ENCODE measurements at regions not wholly inside any gene's neighbourhood (a gene's known extent, or its start where the extent isn't known, plus 50 kb on each side); places are given as distances from the start of the nearest gene placed in this dataset.

- no TSS peak for BruUV-seq (replicated peaks)
- Histone ChIP-seq H3K4me2 (ENCODE audit: insufficient read depth, low read length) (no peak overlapping the region), H4K20me1 (replicated peaks; ENCODE audit: control insufficient read depth, insufficient read depth, low read length) (no peaks in the 10 kb centered on the region), H3K4me3 (no peak overlapping the region), H3K79me2 (ENCODE audit: control insufficient read depth, insufficient read depth, low read length) (no peaks in the 10 kb centered on the region), H3K9me3 (replicated peaks; ENCODE audit: control insufficient read depth, insufficient read depth, low read depth, low read length) (no peaks in the 10 kb centered on the region), H2AFZ (ENCODE audit: low read depth, low read length) (no peak overlapping the region), H3K27me3 (ENCODE audit: control insufficient read depth in 2 of 2, insufficient read depth in 2 of 2, low read length in 2 of 2) (no peaks in the 10 kb centered on the region), H3K36me3 (ENCODE audit: control insufficient read depth, insufficient read depth, low read length) (no peaks in the 10 kb centered on the region), H3K9me1 (ENCODE audit: control insufficient read depth, insufficient read depth, low read length) (no peaks in the 10 kb centered on the region), H3K9ac (ENCODE audit: insufficient read depth in 1 of 2, low read depth in 2 of 2, low read length in 2 of 2) (no peak overlapping the region), H3K4me1 (replicated peaks in 1 of 2; ENCODE audit: control insufficient read depth in 2 of 2, insufficient read depth in 2 of 2, low read length in 2 of 2) (no peaks in the 10 kb centered on the region), H3K27ac (ENCODE audit: extremely low read depth, low read depth, low read length) (no peak overlapping the region)
- in situ Hi-C loops (cut with MboI) (no loop called here), intact Hi-C loops (cut with micrococcal nuclease) (no loop called here)
- FAIRE-seq (no peak), DNase-seq (ENCODE audit: extremely low read depth in 1 of 4, low spot score in 3 of 4) (no peak), ATAC-seq (no peak)
- no peak for TF ChIP-seq SREBF2 (CRISPR knock-in tag; IDR thresholded peaks at IDR 0.05)
- TF ChIP-seq, protein P1, sequence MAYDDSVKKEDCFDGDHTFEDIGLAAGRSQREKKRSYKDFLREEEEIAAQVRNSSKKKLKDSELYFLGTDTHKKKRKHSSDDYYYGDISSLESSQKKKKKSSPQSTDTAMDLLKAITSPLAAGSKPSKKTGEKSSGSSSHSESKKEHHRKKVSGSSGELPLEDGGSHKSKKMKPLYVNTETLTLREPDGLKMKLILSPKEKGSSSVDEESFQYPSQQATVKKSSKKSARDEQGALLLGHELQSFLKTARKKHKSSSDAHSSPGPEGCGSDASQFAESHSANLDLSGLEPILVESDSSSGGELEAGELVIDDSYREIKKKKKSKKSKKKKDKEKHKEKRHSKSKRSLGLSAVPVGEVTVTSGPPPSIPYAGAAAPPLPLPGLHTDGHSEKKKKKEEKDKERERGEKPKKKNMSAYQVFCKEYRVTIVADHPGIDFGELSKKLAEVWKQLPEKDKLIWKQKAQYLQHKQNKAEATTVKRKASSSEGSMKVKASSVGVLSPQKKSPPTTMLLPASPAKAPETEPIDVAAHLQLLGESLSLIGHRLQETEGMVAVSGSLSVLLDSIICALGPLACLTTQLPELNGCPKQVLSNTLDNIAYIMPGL (CRISPR knock-in tag; IDR thresholded peaks at IDR 0.05), result no peak
- no peak for TF ChIP-seq ZNF12 (CRISPR knock-in tag; IDR thresholded peaks at IDR 0.05)
- TF ChIP-seq PTRF (tag; IDR thresholded peaks at IDR 0.05), result no peak
- TF ChIP-seq, protein P2, sequence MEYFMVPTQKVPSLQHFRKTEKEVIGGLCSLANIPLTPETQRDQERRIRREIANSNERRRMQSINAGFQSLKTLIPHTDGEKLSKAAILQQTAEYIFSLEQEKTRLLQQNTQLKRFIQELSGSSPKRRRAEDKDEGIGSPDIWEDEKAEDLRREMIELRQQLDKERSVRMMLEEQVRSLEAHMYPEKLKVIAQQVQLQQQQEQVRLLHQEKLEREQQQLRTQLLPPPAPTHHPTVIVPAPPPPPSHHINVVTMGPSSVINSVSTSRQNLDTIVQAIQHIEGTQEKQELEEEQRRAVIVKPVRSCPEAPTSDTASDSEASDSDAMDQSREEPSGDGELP (CRISPR knock-in tag; IDR thresholded peaks at IDR 0.05; ENCODE audit: borderline replicate concordance), result no peak
- TF ChIP-seq, protein P3, sequence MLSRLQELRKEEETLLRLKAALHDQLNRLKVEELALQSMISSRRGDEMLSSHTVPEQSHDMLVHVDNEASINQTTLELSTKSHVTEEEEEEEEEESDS (CRISPR knock-in tag; IDR thresholded peaks at IDR 0.05), result no peak
- TF ChIP-seq PML (IDR thresholded peaks at IDR 0.05; ENCODE audit: low read length), result no peak
- no peak for TF ChIP-seq ZNF668 (CRISPR knock-in tag; IDR thresholded peaks at IDR 0.05)
- no peak for TF ChIP-seq ZNF232 (CRISPR knock-in tag; IDR thresholded peaks at IDR 0.05)
- no peak for TF ChIP-seq HLTF (IDR thresholded peaks at IDR 0.05)
- TF ChIP-seq ZFP1 (CRISPR knock-in tag; IDR thresholded peaks at IDR 0.05), result no peak
- 5% methylated on average over 2 of the region's 2 CpGs for WGBS (ENCODE audit: insufficient coverage, low coverage, missing lambda C conversion rate)
- ChIA-PET CTCF (ENCODE audit: low intra/inter-chr PET ratio) (no interaction called here), POLR2A (interaction anchor here (0.9 kb wide), 1 partner anchor 11 kb away, joined by 3 read pairs; no protein-coding TSS in a partner anchor)
These were observed 226.3 kb upstream of the SMLR1 start for GRCh38 chr6:130600880-130601341.
